ENCODE measurements at regions not wholly inside any gene's neighbourhood (a gene's known extent, or its start where the extent isn't known, plus 50 kb on each side); places are given as distances from the start of the nearest gene placed in this dataset.

GRCh38 chr12:131636266-131636665, 74.6 kb upstream of the SFSWAP start:
- H3K27ac ChIP-seq, result no peak overlapping the region
- TF ChIP-seq ZFX (IDR thresholded peaks at IDR 0.05) (no peak), CTCF (conservative IDR thresholded peaks at IDR 0.05) (no peak)

- H3K27ac ChIP-seq, result no peak overlapping the region
- TF ChIP-seq ZFX (IDR thresholded peaks at IDR 0.05) (no peak), CTCF (conservative IDR thresholded peaks at IDR 0.05) (no peak)
Measured at GRCh38 chr12:131636940-131637750, 73.7 kb upstream of the SFSWAP start.

- TF ChIP-seq ZFX (IDR thresholded peaks at IDR 0.05), result no peak
- TF ChIP-seq CTCF (conservative IDR thresholded peaks at IDR 0.05), result no peak
- no peak overlapping the region for H3K27ac ChIP-seq
Measured at GRCh38 chr12:131637986-131638385, 72.9 kb upstream of the SFSWAP start.

- H3K27ac ChIP-seq, result no peak overlapping the region
- TF ChIP-seq ZFX (IDR thresholded peaks at IDR 0.05), result no peak
Measured at GRCh38 chr12:131639270-131639940, 71.5 kb upstream of the SFSWAP start.

DNA sequence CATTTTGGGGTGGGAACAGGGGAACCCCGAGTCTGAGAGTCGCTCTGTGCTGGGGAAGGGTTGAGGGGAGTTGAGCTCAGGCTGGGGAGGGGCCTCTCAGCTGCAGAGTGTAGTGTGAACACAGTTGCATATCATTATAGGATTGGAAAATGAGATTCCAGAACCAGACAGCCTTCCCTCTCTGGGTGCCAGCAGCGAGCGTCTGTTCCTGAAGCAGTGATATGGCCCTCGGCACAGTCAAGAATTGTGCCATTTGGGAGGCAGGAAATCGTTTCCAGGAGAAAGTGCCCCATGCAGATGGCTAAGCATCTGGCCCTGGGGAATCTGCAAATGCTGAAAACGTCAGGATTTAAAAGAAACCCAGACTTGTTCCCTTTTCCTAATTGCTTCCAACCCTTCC, 70.4 kb upstream of the SFSWAP start:
- TF ChIP-seq ZFX (IDR thresholded peaks at IDR 0.05), result no peak
- no peak for TF ChIP-seq CTCF (conservative IDR thresholded peaks at IDR 0.05)

GRCh38 chr12:131641315-131641714, 69.6 kb upstream of the SFSWAP start:
- no peak for TF ChIP-seq ZFX (IDR thresholded peaks at IDR 0.05)
- no peak for TF ChIP-seq CTCF (conservative IDR thresholded peaks at IDR 0.05)
- H3K27ac ChIP-seq, result no peak overlapping the region

More for the DNA sequence above, 70.4 kb upstream of the SFSWAP start:
- H3K27ac ChIP-seq, result no peak overlapping the region

DNA sequence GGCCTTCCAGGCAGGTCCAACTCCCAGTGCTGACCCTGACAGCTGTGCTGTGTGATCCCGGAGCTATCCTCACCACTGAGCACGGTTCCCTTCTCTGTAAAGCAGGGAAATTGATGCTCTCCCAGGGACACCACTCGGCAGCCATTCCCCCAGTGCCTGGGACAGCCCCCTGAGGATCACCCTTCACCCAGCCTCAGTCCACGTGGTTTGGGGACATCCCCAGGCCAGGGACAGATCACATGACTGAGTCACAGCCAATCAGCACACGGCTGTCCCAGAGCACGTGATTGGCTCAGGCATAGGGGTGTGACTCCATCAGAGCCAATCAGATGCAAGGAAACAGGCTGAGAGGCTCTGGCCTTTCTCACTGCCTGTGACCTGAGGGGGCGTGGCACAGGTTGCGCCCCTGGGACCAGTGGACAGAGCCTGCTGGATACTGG, 68.8 kb upstream of the SFSWAP start:
- no peak overlapping the region for H3K27ac ChIP-seq
- TF ChIP-seq CTCF (conservative IDR thresholded peaks at IDR 0.05) (no peak), ZFX (IDR thresholded peaks at IDR 0.05) (no peak)
